HG02623 (cell line): ENCODE measurements at regions not wholly inside any gene's neighbourhood (a gene's known extent, or its start where the extent isn't known, plus 50 kb on each side); places are given as distances from the start of the nearest gene placed in this dataset.

Source experiments
- ATAC-seq: cut with Tn5 transposase; IDR thresholded peaks from one replicate; pipeline ENCODE4 v1.9.1; 2021; ENCODE audit warnings: moderate library complexity; ENCODE audit not compliant: unreplicated experiment

DNA sequence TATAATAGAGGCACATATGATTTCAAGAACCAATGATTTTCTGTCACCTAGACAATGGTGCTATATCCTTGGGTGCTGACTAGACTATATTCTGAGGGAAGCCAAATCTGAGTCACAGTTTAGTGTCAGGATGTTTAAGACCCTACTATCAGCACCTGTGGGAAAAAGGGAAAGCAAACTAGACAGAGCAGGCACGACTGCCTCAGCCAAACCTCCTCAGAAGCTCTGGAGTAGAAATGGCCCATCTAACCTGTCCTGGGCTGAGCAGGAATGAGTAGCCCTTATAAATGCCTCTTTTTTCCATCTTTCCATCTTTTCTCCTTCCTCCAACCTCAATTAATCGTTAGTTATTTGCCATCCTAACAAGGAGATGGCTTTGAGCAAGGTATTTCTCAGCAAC, 80.4 kb upstream of the TECRL start:
- ATAC-seq: no peak

DNA sequence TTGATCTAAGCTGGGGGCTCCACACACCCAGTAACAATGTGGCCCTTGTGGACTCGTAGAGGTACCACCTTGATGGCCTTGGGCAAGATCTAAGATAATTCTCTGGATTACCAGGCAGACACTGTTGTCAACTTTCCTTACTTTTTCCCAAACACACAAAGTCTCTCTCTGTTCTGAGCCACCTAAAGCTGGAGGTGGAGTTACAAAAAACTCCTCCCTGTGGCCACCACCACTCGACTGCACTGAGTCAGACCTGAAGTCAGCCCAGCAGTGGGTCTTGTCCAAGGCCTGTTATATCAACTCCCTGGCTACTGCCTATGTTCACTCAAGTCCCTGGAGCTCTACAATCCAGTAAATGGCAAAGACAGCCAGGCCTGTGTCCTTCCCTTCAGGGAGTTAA, 70.1 kb upstream of the TECRL start:
- ATAC-seq: no peak

DNA sequence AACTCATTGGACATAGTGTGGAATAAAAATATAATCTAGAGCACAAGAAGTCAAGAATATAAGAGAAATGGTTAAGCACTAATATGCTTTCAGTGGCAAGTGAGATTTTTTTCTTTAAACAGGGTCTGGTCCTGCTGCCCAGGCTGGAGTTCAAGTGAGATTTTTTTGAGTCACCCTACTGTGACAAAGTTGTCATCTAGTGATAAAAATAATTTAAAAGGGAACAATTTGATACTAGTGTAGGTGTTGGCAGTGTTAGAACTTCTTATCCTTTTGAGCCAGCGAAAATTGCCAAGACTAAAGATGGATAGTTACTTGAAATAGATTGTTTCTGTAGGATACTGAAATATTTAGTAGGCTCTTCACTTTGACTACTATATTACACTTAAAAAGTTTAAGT, 67.9 kb upstream of the TECRL start:
- no peak for ATAC-seq

DNA sequence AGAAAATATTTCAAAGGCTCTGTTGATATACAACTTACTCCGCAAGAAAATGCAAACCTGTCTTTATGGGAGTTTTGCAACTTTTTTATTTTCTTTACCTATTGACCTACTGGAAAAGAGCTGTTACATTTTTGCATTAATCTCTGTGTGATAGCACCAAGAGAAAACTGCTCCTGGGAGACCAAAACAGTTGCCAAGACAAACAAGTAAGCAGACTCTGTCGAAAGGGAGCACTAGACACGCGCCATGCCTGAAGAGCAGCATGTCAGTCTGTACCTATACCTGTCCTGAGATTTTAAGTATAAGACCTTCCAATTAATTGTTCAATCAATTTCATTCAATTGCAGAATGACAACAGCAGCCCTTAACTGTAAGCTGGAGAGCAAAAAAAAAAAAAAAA, 56.0 kb upstream of the TECRL start:
- ATAC-seq: no peak

DNA sequence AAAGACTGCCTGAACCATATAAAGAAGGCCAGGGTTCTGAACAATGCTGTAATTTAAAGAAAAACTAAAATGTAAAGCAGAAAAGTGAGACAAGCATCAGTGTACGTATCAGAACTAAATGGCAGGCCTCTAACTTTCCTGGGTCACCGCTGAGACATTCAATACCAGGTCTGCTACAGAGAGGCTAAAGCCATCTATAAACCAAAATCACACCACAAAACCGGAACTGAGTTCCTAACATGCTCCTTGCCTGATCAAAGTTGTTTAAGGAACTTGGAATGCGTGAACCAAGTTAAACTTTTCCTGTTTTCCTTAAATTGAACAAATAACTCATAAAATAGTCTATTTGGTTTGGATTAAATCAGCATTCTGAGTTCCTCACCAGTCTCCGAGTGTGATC, 55.3 kb upstream of the TECRL start:
- ATAC-seq: no peak
